KMS-11 (cell line): ENCODE measurements at regions not wholly inside any gene's neighbourhood (a gene's known extent, or its start where the extent isn't known, plus 50 kb on each side); places are given as distances from the start of the nearest gene placed in this dataset.

Experiments
- H2AFZ ChIP-seq: fragments of 200-600 bp; sonication (generic); 2 replicates; pipeline ENCODE4 v1.6.1; 2016; ENCODE audit warnings: antibody characterized with exemption, mixed run types, low read depth
- H3K27ac ChIP-seq: fragments of 200-600 bp; sonication (generic); 2 replicates; pipeline ENCODE4 v1.6.1; 2016; ENCODE audit warnings: mild to moderate bottlenecking, mixed run types
- H3K27me3 ChIP-seq: fragments of 200-600 bp; sonication (generic); 2 replicates; pipeline ENCODE4 v1.6.1; 2017; ENCODE audit warnings: mild to moderate bottlenecking, low read depth, mixed run types, moderate library complexity; ENCODE audit not compliant: insufficient read depth
- H3K36me3 ChIP-seq: fragments of 200-600 bp; sonication (generic); 2 replicates; pipeline ENCODE4 v1.6.1; 2017; ENCODE audit warnings: mild to moderate bottlenecking, mixed run types; ENCODE audit not compliant: insufficient read depth
- H3K4me1 ChIP-seq: fragments of 200-600 bp; sonication (generic); 2 replicates; pipeline ENCODE4 v1.6.1; 2016; ENCODE audit warnings: mild to moderate bottlenecking, low read depth, mixed run types; ENCODE audit not compliant: poor library complexity, severe bottlenecking
- H3K4me2 ChIP-seq: fragments of 200-600 bp; sonication (generic); 2 replicates; pipeline ENCODE4 v1.7.0; 2016; ENCODE audit warnings: mild to moderate bottlenecking, mixed run types
- H3K4me3 ChIP-seq: fragments of 200-600 bp; sonication (generic); IDR thresholded peaks from 2 replicates; pipeline ENCODE4 v1.6.1; 2017; ENCODE audit warnings: low read depth, low read length, mixed read lengths; ENCODE audit not compliant: insufficient read depth
- H3K79me2 ChIP-seq: fragments of 200-600 bp; sonication (generic); 2 replicates; pipeline ENCODE4 v1.6.1; 2016; ENCODE audit warnings: low read depth, mixed run types; ENCODE audit not compliant: insufficient read depth
- H3K9ac ChIP-seq: fragments of 200-600 bp; sonication (generic); 2 replicates; pipeline ENCODE4 v1.6.1; 2016; ENCODE audit warnings: mild to moderate bottlenecking, mixed run types
- H4K20me1 ChIP-seq: fragments of 200-600 bp; sonication (generic); 2 replicates; pipeline ENCODE4 v1.6.1; 2016; ENCODE audit warnings: mild to moderate bottlenecking, mixed run types; ENCODE audit not compliant: insufficient read depth
- CTCF ChIP-seq: fragments of 200-600 bp; sonication (generic); conservative IDR thresholded peaks from 2 replicates; pipeline ENCODE4 v1.6.1; 2017; ENCODE audit warnings: low read depth, mild to moderate bottlenecking, antibody characterized with exemption, low read length, moderate library complexity, mixed read lengths

- no peaks in the 10 kb centered on the region for H3K36me3 ChIP-seq
- TF ChIP-seq CTCF = no peak
- no peak overlapping the region for H3K9ac ChIP-seq
- no peaks in the 10 kb centered on the region for H4K20me1 ChIP-seq
- H3K4me2 ChIP-seq = no peak overlapping the region
- H2AFZ ChIP-seq = no peak overlapping the region
- no peak overlapping the region for H3K27ac ChIP-seq
- no peaks in the 10 kb centered on the region for H3K4me1 ChIP-seq
- H3K4me3 ChIP-seq = no peak overlapping the region
- H3K27me3 ChIP-seq = no peaks in the 10 kb centered on the region
- no peaks in the 10 kb centered on the region for H3K79me2 ChIP-seq
These were observed 298.3 kb upstream of the GPR149 start for GRCh38 chr3:154728285-154728684.

DNA sequence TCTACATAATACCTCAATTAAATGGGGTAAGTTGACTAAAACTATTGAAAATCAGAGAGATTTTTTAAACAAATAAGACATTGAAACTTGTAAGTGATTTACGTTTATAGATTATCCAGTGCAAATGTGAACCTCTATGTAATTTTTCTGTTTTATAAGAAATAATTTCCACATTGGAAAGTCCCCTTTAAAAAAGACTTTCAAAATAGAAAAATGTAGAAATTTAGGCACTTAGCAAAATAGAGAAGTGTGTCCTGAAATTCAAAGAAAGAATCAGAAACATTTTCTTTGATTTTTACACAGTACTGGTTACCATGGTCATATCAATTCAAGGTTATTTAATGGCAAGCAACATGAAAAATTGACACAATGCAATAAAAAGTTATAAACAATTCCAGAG, 290.9 kb upstream of the GPR149 start:
- no peaks in the 10 kb centered on the region for H3K79me2 ChIP-seq
- no peaks in the 10 kb centered on the region for H3K36me3 ChIP-seq
- no peak overlapping the region for H3K4me2 ChIP-seq
- TF ChIP-seq CTCF = no peak
- no peak overlapping the region for H3K9ac ChIP-seq
- H3K27ac ChIP-seq = no peak overlapping the region
- H2AFZ ChIP-seq = no peak overlapping the region
- H4K20me1 ChIP-seq = no peaks in the 10 kb centered on the region
- H3K4me3 ChIP-seq = no peak overlapping the region
- H3K4me1 ChIP-seq = no peaks in the 10 kb centered on the region
- no peaks in the 10 kb centered on the region for H3K27me3 ChIP-seq

DNA sequence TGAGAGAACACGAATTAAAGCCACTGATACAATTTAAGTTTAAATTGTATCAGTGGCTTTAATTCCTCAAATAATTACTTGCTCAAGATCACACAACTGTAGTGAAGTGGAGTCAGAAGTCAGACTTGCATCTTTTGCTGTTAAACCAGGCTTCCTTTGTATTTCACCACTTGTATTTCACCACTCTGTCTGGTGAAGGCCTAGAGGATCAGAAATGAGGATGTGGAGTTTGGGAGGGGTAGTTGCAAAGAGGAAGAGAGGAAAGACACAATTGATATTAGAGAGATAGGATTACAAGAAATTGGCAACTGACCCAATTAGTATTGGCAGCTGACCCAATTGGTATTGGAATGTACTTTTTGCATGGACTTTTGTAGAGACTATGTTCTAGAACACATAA, 288.1 kb upstream of the GPR149 start:
- H3K36me3 ChIP-seq = no peaks in the 10 kb centered on the region
- no peaks in the 10 kb centered on the region for H4K20me1 ChIP-seq
- TF ChIP-seq CTCF = no peak
- no peak overlapping the region for H3K27ac ChIP-seq
- no peak overlapping the region for H2AFZ ChIP-seq
- no peaks in the 10 kb centered on the region for H3K4me1 ChIP-seq
- H3K4me3 ChIP-seq = no peak overlapping the region
- H3K9ac ChIP-seq = no peak overlapping the region
- no peaks in the 10 kb centered on the region for H3K79me2 ChIP-seq
- no peak overlapping the region for H3K4me2 ChIP-seq
- no peaks in the 10 kb centered on the region for H3K27me3 ChIP-seq

- H3K4me1 ChIP-seq = no peaks in the 10 kb centered on the region
- no peaks in the 10 kb centered on the region for H3K79me2 ChIP-seq
- H3K27me3 ChIP-seq = no peaks in the 10 kb centered on the region
- no peaks in the 10 kb centered on the region for H3K36me3 ChIP-seq
- H3K9ac ChIP-seq = no peak overlapping the region
- no peak overlapping the region for H3K4me3 ChIP-seq
- H4K20me1 ChIP-seq = no peaks in the 10 kb centered on the region
- H3K4me2 ChIP-seq = no peak overlapping the region
- H3K27ac ChIP-seq = no peak overlapping the region
- no peak overlapping the region for H2AFZ ChIP-seq
- TF ChIP-seq CTCF = no peak
These were observed 286.2 kb upstream of the GPR149 start for GRCh38 chr3:154716170-154716569.

GRCh38 chr3:154708554-154708953, 278.6 kb upstream of the GPR149 start:
- no peaks in the 10 kb centered on the region for H3K4me1 ChIP-seq
- no peaks in the 10 kb centered on the region for H3K79me2 ChIP-seq
- H3K4me3 ChIP-seq = no peak overlapping the region
- no peak for TF ChIP-seq CTCF
- no peaks in the 10 kb centered on the region for H3K36me3 ChIP-seq
- no peaks in the 10 kb centered on the region for H3K27me3 ChIP-seq
- H4K20me1 ChIP-seq = no peaks in the 10 kb centered on the region
- no peak overlapping the region for H2AFZ ChIP-seq
- no peak overlapping the region for H3K4me2 ChIP-seq
- no peak overlapping the region for H3K27ac ChIP-seq
- H3K9ac ChIP-seq = no peak overlapping the region
